H9 (cell line): ENCODE measurements at regions not wholly inside any gene's neighbourhood (a gene's known extent, or its start where the extent isn't known, plus 50 kb on each side); places are given as distances from the start of the nearest gene placed in this dataset.

Experiments
- DNase-seq: peaks from one replicate; pipeline ENCODE4 v3.0.0-alpha.2; 2017
- H2AFZ ChIP-seq: one replicate; pipeline ENCODE4 v1.6.1; 2013; ENCODE audit warnings: mild to moderate bottlenecking, low read length, control low read depth, moderate library complexity
- H2AK5ac ChIP-seq: 2 replicates; pipeline ENCODE4 v1.6.1; 2013; ENCODE audit warnings: low read length, control low read depth, mixed read lengths; ENCODE audit not compliant: insufficient read length
- H2BK120ac ChIP-seq: one replicate; pipeline ENCODE4 v1.6.1; 2013; ENCODE audit warnings: low read depth, mild to moderate bottlenecking, low read length, control low read depth, inconsistent platforms; ENCODE audit not compliant: poor library complexity, severe bottlenecking
- H2BK12ac ChIP-seq: 2 replicates; pipeline ENCODE4 v1.6.1; 2013; ENCODE audit warnings: low read length, control low read depth, mixed read lengths, low read depth; ENCODE audit not compliant: insufficient read length
- H2BK15ac ChIP-seq: 2 replicates; pipeline ENCODE4 v1.6.1; 2013; ENCODE audit warnings: low read depth, low read length, control low read depth
- H2BK20ac ChIP-seq: one replicate; pipeline ENCODE4 v1.6.1; 2013; ENCODE audit warnings: low read depth, mild to moderate bottlenecking, low read length, control low read depth, inconsistent platforms; ENCODE audit not compliant: poor library complexity, severe bottlenecking
- H2BK5ac ChIP-seq: 2 replicates; pipeline ENCODE4 v1.6.1; 2013; ENCODE audit warnings: low read length, control low read depth, mixed read lengths; ENCODE audit not compliant: insufficient read length
- H3K14ac ChIP-seq: 2 replicates; pipeline ENCODE4 v1.6.1; 2013; ENCODE audit warnings: low read length, control low read depth; ENCODE audit not compliant: insufficient read depth
- H3K18ac ChIP-seq: 2 replicates; pipeline ENCODE4 v1.6.1; 2013; ENCODE audit warnings: low read depth, mild to moderate bottlenecking, mixed read lengths, low read length, control low read depth; ENCODE audit not compliant: insufficient read length
- H3K23ac ChIP-seq: 2 replicates; pipeline ENCODE4 v1.6.1; 2013; ENCODE audit warnings: low read length, control low read depth, mixed read lengths, low read depth; ENCODE audit not compliant: insufficient read length
- H3K23me2 ChIP-seq: 2 replicates; pipeline ENCODE4 v1.6.1; 2013; ENCODE audit warnings: low read depth, mild to moderate bottlenecking, mixed read lengths, low read length, control low read depth; ENCODE audit not compliant: insufficient read length, poor library complexity, severe bottlenecking
- H3K27ac ChIP-seq: 2 replicates; pipeline ENCODE4 v1.5.1; 2013; ENCODE audit warnings: low read length, control low read depth, mixed read lengths, low read depth; ENCODE audit not compliant: insufficient read length
- H3K27me3 ChIP-seq: 2 replicates; pipeline ENCODE4 v1.6.1; 2013; ENCODE audit warnings: low read length, control low read depth, inconsistent platforms; ENCODE audit not compliant: insufficient read depth
- H3K4ac ChIP-seq: 2 replicates; pipeline ENCODE4 v1.6.1; 2013; ENCODE audit warnings: low read depth, mild to moderate bottlenecking, control low read depth, inconsistent platforms, low read length, moderate library complexity
- H3K4me1 ChIP-seq: 2 replicates; pipeline ENCODE4 v1.6.1; 2013; ENCODE audit warnings: low read length, control low read depth, inconsistent platforms; ENCODE audit not compliant: insufficient read depth
- H3K4me2 ChIP-seq: 2 replicates; pipeline ENCODE4 v1.6.1; 2013; ENCODE audit warnings: low read length, control low read depth, mixed read lengths; ENCODE audit not compliant: insufficient read length, insufficient read depth
- H3K56ac ChIP-seq: 2 replicates; pipeline ENCODE4 v1.6.1; 2013; ENCODE audit warnings: low read depth, mild to moderate bottlenecking, mixed read lengths, low read length, control low read depth; ENCODE audit not compliant: insufficient read length
- H3K79me1 ChIP-seq: 2 replicates; pipeline ENCODE4 v1.6.1; 2013; ENCODE audit warnings: low read depth, mild to moderate bottlenecking, moderate library complexity, low read length, control low read depth, inconsistent platforms; ENCODE audit not compliant: insufficient read depth, poor library complexity, severe bottlenecking
- H3K79me2 ChIP-seq: 2 replicates; pipeline ENCODE4 v1.6.1; 2013; ENCODE audit warnings: low read length, control low read depth, inconsistent platforms; ENCODE audit not compliant: insufficient read depth
- H3K9ac ChIP-seq: 2 replicates; pipeline ENCODE4 v1.6.1; 2013; ENCODE audit warnings: low read length, control low read depth, mixed read lengths; ENCODE audit not compliant: insufficient read length; ENCODE audit errors: extremely low read depth
- H3K9me3 ChIP-seq: one replicate; pipeline ENCODE4 v1.6.1; 2013; ENCODE audit warnings: low read depth, low read length, inconsistent platforms; ENCODE audit not compliant: control insufficient read depth
- H3T11ph ChIP-seq: one replicate; pipeline ENCODE4 v1.6.1; 2013; ENCODE audit warnings: mild to moderate bottlenecking, low read length, control low read depth, inconsistent platforms
- H4K20me1 ChIP-seq: one replicate; pipeline ENCODE4 v1.6.1; 2013; ENCODE audit not compliant: control insufficient read depth, insufficient read length, insufficient read depth
- H4K5ac ChIP-seq: 2 replicates; pipeline ENCODE4 v1.6.1; 2013; ENCODE audit warnings: low read depth, mild to moderate bottlenecking, mixed read lengths, low read length, control low read depth; ENCODE audit not compliant: insufficient read length
- H4K8ac ChIP-seq: replicated peaks from 2 replicates; pipeline ENCODE4 v1.6.1; 2013; ENCODE audit warnings: low read length, control low read depth, mixed read lengths, low read depth; ENCODE audit not compliant: insufficient read length
- H4K91ac ChIP-seq: 2 replicates; pipeline ENCODE4 v1.6.1; 2013; ENCODE audit warnings: low read depth, mild to moderate bottlenecking, moderate library complexity, mixed read lengths, low read length, control low read depth; ENCODE audit not compliant: insufficient read length
- H3K27ac Mint-ChIP-seq, 3 experiments: 2 replicates in 2 of 3; 3 replicates in 1 of 3; pipeline ENCODE4 v1.8.0; 2020 to 2021; ENCODE audit warnings: mixed read lengths in 3 of 3, mild to moderate bottlenecking in 1 of 3, moderate library complexity in 1 of 3
- H3K27me3 Mint-ChIP-seq: 2 replicates; pipeline ENCODE4 v1.8.0; 2021; ENCODE audit warnings: low read depth, mild to moderate bottlenecking, moderate library complexity, mixed read lengths
- H3K36me3 Mint-ChIP-seq, 3 experiments: 2 replicates in 2 of 3; 3 replicates in 1 of 3; pipeline ENCODE4 v1.8.0; 2020 to 2021; ENCODE audit warnings: low read depth in 3 of 3, mixed read lengths in 3 of 3; ENCODE audit not compliant: insufficient read depth in 1 of 3
- H3K4me1 Mint-ChIP-seq, 2 experiments: 2 replicates each; pipeline ENCODE4 v1.8.0; 2020; ENCODE audit warnings: mixed read lengths in 2 of 2
- H3K4me3 Mint-ChIP-seq, 2 experiments: 2 replicates in 1 of 2; 3 replicates in 1 of 2; pipeline ENCODE4 v1.8.0; 2020 to 2021; ENCODE audit warnings: mild to moderate bottlenecking in 2 of 2, mixed read lengths in 2 of 2, moderate library complexity in 1 of 2
- H3K9me3 Mint-ChIP-seq, 2 experiments: 2 replicates in 1 of 2; 3 replicates in 1 of 2; pipeline ENCODE4 v1.8.0; 2020; ENCODE audit warnings: mild to moderate bottlenecking in 2 of 2, mixed read lengths in 2 of 2, moderate library complexity in 1 of 2
- CTCF ChIP-seq: fragments of 200-600 bp; sonication (generic); conservative IDR thresholded peaks from 3 replicates; pipeline ENCODE4 v1.8.0; 2021; ENCODE audit warnings: antibody characterized with exemption, mild to moderate bottlenecking
- WGBS: extraction: QIAGEN DNeasy Blood & Tissue Kit; methylation state at CpG from one replicate; pipeline ENCODE4 v1.1.7; 2013; ENCODE audit warnings: missing lambda C conversion rate, low lambda C conversion rate, mixed read lengths; ENCODE audit not compliant: insufficient read length; ENCODE audit errors: extremely low coverage; 5-methylcytosine and 5-hydroxymethylcytosine counted together

GRCh38 chr13:77460195-77460594, 75.3 kb upstream of the SCEL start:
- H4K91ac ChIP-seq = no peak overlapping the region
- H3K4me1 ChIP-seq = peaks cover 2% of the 10 kb centered on the region; the same call in 1 of the 2 replicates
- no peak overlapping the region for H4K5ac ChIP-seq
- H4K8ac ChIP-seq = no peak overlapping the region
- H3K4ac ChIP-seq = no peak overlapping the region
- no peak overlapping the region for H2BK15ac ChIP-seq
- no peaks in the 10 kb centered on the region for H3K79me1 ChIP-seq
- no peak overlapping the region for H3K14ac ChIP-seq
- H2AFZ ChIP-seq = no peak overlapping the region
- no peak overlapping the region for H3K4me3 Mint-ChIP-seq
- H3K27ac Mint-ChIP-seq = no peak overlapping the region
- no peak overlapping the region for H2BK5ac ChIP-seq
- WGBS = no CpG with 5 or more reads among the region's 2 CpGs
- no peaks in the 10 kb centered on the region for H3K27me3 ChIP-seq
- H3K4me2 ChIP-seq = no peak overlapping the region
- H2BK20ac ChIP-seq = no peak overlapping the region
- H2BK120ac ChIP-seq = no peak overlapping the region
- no peaks in the 10 kb centered on the region for H3K27me3 Mint-ChIP-seq
- no peak overlapping the region for H3K18ac ChIP-seq
- no peaks in the 10 kb centered on the region for H3K23me2 ChIP-seq
- no peak for DNase-seq
- H3T11ph ChIP-seq = no peak overlapping the region
- H3K36me3 Mint-ChIP-seq = no peaks in the 10 kb centered on the region
- no peak overlapping the region for H2AK5ac ChIP-seq
- TF ChIP-seq CTCF = no peak
- no peak overlapping the region for H3K56ac ChIP-seq
- H3K4me1 Mint-ChIP-seq = peaks cover 7 to 12% of the 10 kb centered on the region in 2 experiments
- no peaks in the 10 kb centered on the region for H3K79me2 ChIP-seq
- no peak overlapping the region for H3K9ac ChIP-seq
- no peaks in the 10 kb centered on the region for H3K9me3 Mint-ChIP-seq
- H4K20me1 ChIP-seq = no peaks in the 10 kb centered on the region
- no peak overlapping the region for H3K23ac ChIP-seq
- H2BK12ac ChIP-seq = no peak overlapping the region
- H3K27ac ChIP-seq = no peak overlapping the region
- H3K9me3 ChIP-seq = no peaks in the 10 kb centered on the region
